Right atrium auricular region (tissue), 2 donors: ENCODE measurements at regions not wholly inside any gene's neighbourhood (a gene's known extent, or its start where the extent isn't known, plus 50 kb on each side); places are given as distances from the start of the nearest gene placed in this dataset.

ENCODE experiments used
- DNase-seq: peaks from one replicate; pipeline ENCODE4 v3.0.0-alpha.2; 2019; ENCODE audit warnings: low spot score
- H3K27ac ChIP-seq, 2 donors: fragments of 200-600 bp; sonication (generic); 1 replicate in 1 of 2; 2 replicates in 1 of 2; pipeline ENCODE4 v1.5.1; 2016 to 2019
- H3K27me3 ChIP-seq, 2 donors: fragments of 200-600 bp; sonication (generic); one replicate each; pipeline versions ENCODE4 v1.5.1 to v1.6.0; 2017 to 2019
- H3K36me3 ChIP-seq: fragments of 200-600 bp; sonication (generic); one replicate; pipeline ENCODE4 v1.5.1; 2016
- H3K4me1 ChIP-seq, 2 donors: fragments of 200-600 bp; sonication (generic); one replicate each; pipeline versions ENCODE4 v1.5.1 to v1.6.0; 2017 to 2019
- H3K4me3 ChIP-seq, 2 donors: fragments of 200-600 bp; sonication (generic); 1 replicate in 1 of 2; 2 replicates in 1 of 2; pipeline ENCODE4 v1.5.1; 2017 to 2019; ENCODE audit warnings: mild to moderate bottlenecking in 1 of 2, moderate library complexity in 1 of 2
- H3K9me3 ChIP-seq, 2 donors: fragments of 200-600 bp; sonication (generic); one replicate each; pipeline ENCODE4 v1.5.1; 2019
- CTCF ChIP-seq, 2 donors: fragments of 200-600 bp; sonication (generic); IDR thresholded peaks; one replicate each; pipeline ENCODE4 v1.5.1; 2019; ENCODE audit warnings: antibody characterized with exemption in 2 of 2

DNA sequence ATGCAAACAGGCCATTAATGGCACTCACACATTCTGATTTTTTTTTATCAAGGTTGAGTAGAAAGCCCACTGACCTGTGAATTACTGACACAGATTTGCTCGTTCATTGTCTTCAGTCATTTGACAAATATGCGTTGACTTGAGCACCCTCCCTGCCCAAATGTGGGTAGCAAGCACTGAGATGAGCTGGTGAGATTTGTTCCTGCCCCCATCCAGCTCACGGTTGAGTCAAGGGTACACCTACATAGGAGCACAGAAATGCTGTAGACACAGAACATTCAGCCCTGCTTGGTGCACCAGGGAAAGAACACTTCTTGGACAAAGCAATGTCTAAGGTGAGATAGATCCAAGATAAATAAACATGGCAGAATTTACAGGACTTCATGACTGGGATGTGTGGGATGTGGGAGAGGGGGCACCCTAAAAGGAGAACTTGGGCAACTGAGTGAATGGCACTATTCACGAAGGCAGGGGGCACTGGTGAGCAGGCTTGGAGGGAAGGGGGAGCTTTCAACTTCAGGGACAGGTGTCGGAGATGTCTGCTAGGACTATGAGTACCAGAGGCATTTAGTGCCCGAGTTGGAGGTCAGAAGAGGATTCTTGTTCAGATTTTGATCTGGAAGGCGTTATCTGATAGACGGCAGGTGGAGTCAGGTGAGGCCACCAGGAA lies 213.4 kb downstream of the VRK1 start:
- DNase-seq = no peak
- H3K27me3 ChIP-seq = no peaks in the 10 kb centered on the region
- TF ChIP-seq CTCF (IDR thresholded peaks at IDR 0.05) = no peak
- no peak overlapping the region for H3K27ac ChIP-seq
- H3K4me1 ChIP-seq = no peaks in the 10 kb centered on the region
- H3K9me3 ChIP-seq = no peaks in the 10 kb centered on the region
- H3K36me3 ChIP-seq = no peaks in the 10 kb centered on the region
- no peak overlapping the region for H3K4me3 ChIP-seq

- no peak for DNase-seq
- no peaks in the 10 kb centered on the region for H3K27me3 ChIP-seq
- H3K4me3 ChIP-seq = no peak overlapping the region
- TF ChIP-seq CTCF (IDR thresholded peaks at IDR 0.05) = no peak
- H3K27ac ChIP-seq = no peak overlapping the region
- no peaks in the 10 kb centered on the region for H3K4me1 ChIP-seq
- H3K36me3 ChIP-seq = no peaks in the 10 kb centered on the region
- peaks cover 0 to 13% of the 10 kb centered on the region in 2 donors for H3K9me3 ChIP-seq
Observed at GRCh38 chr14:97013878-97014277, 216.7 kb downstream of the VRK1 start.

DNA sequence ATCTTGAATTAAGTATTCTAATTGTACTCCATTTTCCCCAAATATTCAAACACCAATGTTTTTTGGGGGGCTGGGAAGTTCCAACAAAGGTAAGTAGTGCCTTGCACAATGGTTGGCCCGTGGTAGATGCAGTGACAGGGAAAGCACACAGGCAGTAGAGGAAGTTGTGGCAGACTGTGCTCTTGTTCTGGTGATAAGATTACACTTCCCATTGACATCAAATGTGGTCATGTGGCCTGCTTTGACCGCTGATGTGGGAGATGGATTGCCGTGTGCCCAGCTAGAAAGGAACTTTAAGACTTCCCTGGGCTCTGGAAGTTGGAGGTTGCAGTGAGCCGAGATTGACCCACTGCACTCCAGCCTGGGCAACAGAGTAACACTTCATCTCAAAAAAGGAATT lies 223.8 kb downstream of the VRK1 start:
- no peak for DNase-seq
- Histone ChIP-seq H3K9me3 (peaks cover 0 to 13% of the 10 kb centered on the region in 2 donors), H3K4me3 (no peak overlapping the region), H3K36me3 (no peaks in the 10 kb centered on the region), H3K27ac (no peak overlapping the region), H3K27me3 (no peaks in the 10 kb centered on the region), H3K4me1 (no peaks in the 10 kb centered on the region)
- TF ChIP-seq CTCF (IDR thresholded peaks at IDR 0.05) = no peak

DNA sequence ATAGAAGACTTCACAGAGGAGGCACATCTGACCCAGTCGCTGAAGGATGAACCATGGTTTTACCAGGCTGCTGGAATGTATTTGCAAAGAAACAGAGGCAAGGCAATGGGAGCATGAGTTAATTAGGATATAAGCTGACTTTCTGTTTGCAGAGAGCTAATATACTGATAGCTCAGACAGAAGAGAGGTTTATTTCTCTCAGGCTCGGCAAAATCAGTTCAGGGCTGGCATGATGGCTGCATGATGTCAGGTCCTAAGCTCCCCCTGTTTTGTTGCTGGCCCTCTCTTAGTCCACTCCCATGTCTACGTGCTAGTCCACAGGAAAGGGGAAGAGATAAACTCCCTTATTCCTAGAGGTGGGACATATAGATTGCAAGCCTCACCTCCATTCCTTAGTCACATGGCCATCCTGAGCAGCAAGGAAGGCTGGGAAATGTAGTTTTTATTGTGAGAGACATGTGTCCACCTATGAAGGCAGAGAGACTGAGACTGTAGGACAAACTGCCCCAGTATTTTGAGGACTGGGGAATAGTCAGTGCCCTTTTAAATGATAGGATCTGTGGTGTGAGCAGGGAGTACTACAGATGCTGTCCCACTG lies 224.5 kb downstream of the VRK1 start:
- Histone ChIP-seq H3K9me3 (peaks cover 0 to 13% of the 10 kb centered on the region in 2 donors), H3K4me1 (no peaks in the 10 kb centered on the region), H3K27me3 (no peaks in the 10 kb centered on the region), H3K4me3 (no peak overlapping the region), H3K27ac (no peak overlapping the region), H3K36me3 (no peaks in the 10 kb centered on the region)
- no peak for DNase-seq
- no peak for TF ChIP-seq CTCF (IDR thresholded peaks at IDR 0.05)

DNA sequence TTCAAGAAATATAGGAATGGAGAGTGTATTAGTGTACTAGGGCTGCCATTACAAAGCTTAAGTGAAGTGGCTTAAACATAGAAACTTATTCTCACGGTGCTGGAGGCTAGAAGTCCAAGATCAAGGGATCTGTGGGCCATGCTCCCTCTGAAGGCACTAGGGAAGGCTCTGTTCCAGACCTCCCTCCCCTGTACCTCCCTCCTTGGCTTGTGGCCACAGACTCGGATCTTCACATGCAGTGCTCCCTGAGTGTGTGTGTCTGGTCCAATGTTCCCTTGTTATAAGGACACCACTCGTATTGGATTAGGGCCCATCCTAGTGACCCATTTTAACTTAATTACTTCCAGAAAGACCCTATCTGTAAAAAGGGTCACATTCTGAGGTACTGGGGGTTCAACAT lies 225.6 kb downstream of the VRK1 start:
- Histone ChIP-seq H3K27me3 (no peaks in the 10 kb centered on the region), H3K36me3 (no peaks in the 10 kb centered on the region), H3K9me3 (peaks cover 0 to 9% of the 10 kb centered on the region in 2 donors), H3K4me1 (no peaks in the 10 kb centered on the region), H3K27ac (no peak overlapping the region), H3K4me3 (no peak overlapping the region)
- TF ChIP-seq CTCF (IDR thresholded peaks at IDR 0.05) = no peak
- DNase-seq = no peak

DNA sequence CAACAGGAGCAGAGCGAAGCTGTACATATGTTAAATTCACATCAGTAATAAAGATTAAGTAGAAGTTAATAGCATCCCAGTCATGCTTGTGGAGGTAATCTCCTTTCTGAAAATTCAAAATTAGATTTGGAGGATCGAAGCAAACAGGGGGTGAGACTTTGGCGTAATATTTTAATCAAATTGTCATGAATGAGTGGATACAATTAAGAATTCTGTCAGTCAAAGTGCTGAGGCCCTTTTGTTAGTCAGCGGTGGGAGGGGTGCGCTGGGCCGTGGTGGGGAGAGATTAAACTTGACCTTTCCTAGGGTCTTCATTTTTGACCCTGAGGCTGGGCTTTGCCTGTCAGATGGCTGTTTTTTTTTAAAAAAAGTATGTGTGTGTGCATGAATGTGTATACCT lies 226.7 kb downstream of the VRK1 start:
- no peaks in the 10 kb centered on the region for H3K9me3 ChIP-seq
- TF ChIP-seq CTCF (IDR thresholded peaks at IDR 0.05) = no peak
- no peak overlapping the region for H3K4me3 ChIP-seq
- H3K36me3 ChIP-seq = no peaks in the 10 kb centered on the region
- H3K4me1 ChIP-seq = no peaks in the 10 kb centered on the region
- no peaks in the 10 kb centered on the region for H3K27me3 ChIP-seq
- no peak for DNase-seq
- H3K27ac ChIP-seq = no peak overlapping the region
